ENCODE measurements at regions not wholly inside any gene's neighbourhood (a gene's known extent, or its start where the extent isn't known, plus 50 kb on each side); places are given as distances from the start of the nearest gene placed in this dataset.

DNA sequence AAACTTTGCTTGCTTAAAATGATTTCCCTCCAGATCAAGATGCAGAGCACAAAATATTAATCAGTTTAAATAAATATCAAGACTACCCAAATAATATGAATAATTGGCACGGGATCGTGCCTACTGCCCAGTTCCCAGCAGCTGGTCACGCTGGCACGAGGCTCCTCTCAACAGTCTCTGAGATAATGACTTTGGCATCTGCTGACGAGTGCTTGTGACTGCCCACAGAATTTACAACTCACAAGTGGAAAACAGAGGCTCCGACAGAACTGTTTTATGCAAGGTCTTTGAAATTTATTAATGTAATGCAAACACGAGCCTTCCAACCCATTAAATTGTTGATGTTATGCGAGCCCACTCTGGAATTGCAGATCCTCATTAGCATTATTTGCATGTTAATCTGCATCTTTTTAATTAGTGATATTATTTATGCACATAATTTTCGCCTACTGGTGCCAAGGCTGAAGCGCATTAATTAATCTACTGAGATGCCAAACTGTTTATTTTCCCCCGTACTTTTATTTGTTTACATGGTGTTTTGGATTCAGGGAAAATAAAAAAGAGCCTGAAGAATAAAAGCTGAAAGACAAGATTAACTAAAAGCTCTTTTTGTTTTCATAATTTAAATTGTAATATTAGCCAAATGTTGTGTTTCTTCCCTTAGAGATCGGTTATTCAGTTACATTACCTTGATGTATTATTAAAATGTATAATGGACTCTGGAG, 369.3 kb upstream of the IRX1 start:
- Histone ChIP-seq H3K9me3 (ENCODE audit: control insufficient read depth, insufficient read depth, low read depth, low read length) (no peaks in the 10 kb centered on the region), H3K27ac (ENCODE audit: low read length) (no peak overlapping the region), H3K4me1 (ENCODE audit: control insufficient read depth, insufficient read depth, low read length) (no peaks in the 10 kb centered on the region), H3K36me3 (ENCODE audit: control insufficient read depth, insufficient read depth, low read length) (no peaks in the 10 kb centered on the region), H3K27me3 (ENCODE audit: control insufficient read depth, insufficient read depth, low read length) (no peaks in the 10 kb centered on the region), H3K4me3 (ENCODE audit: low read depth in 2 of 2, low read length in 2 of 2) (no peak overlapping the region)
- no TSS peak for BruUV-seq (replicated peaks)
- ChIA-PET CTCF (no interaction called here), POLR2A (no interaction called here)
- ATAC-seq (no peak), DNase-seq (ENCODE audit: low read depth, low spot score) (no peak)
- TF ChIP-seq, protein P1, sequence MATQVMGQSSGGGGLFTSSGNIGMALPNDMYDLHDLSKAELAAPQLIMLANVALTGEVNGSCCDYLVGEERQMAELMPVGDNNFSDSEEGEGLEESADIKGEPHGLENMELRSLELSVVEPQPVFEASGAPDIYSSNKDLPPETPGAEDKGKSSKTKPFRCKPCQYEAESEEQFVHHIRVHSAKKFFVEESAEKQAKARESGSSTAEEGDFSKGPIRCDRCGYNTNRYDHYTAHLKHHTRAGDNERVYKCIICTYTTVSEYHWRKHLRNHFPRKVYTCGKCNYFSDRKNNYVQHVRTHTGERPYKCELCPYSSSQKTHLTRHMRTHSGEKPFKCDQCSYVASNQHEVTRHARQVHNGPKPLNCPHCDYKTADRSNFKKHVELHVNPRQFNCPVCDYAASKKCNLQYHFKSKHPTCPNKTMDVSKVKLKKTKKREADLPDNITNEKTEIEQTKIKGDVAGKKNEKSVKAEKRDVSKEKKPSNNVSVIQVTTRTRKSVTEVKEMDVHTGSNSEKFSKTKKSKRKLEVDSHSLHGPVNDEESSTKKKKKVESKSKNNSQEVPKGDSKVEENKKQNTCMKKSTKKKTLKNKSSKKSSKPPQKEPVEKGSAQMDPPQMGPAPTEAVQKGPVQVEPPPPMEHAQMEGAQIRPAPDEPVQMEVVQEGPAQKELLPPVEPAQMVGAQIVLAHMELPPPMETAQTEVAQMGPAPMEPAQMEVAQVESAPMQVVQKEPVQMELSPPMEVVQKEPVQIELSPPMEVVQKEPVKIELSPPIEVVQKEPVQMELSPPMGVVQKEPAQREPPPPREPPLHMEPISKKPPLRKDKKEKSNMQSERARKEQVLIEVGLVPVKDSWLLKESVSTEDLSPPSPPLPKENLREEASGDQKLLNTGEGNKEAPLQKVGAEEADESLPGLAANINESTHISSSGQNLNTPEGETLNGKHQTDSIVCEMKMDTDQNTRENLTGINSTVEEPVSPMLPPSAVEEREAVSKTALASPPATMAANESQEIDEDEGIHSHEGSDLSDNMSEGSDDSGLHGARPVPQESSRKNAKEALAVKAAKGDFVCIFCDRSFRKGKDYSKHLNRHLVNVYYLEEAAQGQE (IDR thresholded peaks at IDR 0.05; ENCODE audit: insufficient read depth in 1 of 2, low read depth in 2 of 2, low read length in 1 of 2), result no peak
- TF ChIP-seq POLR2AphosphoS5 (IDR thresholded peaks at IDR 0.05; ENCODE audit: low read depth, low read length) (no peak), TCF7L2 (IDR thresholded peaks at IDR 0.05; ENCODE audit: low read depth, low read length) (no peak), SIN3A (IDR thresholded peaks at IDR 0.05; ENCODE audit: borderline replicate concordance, insufficient read depth, low read depth, low read length) (no peak)
- TF ChIP-seq, protein P2, sequence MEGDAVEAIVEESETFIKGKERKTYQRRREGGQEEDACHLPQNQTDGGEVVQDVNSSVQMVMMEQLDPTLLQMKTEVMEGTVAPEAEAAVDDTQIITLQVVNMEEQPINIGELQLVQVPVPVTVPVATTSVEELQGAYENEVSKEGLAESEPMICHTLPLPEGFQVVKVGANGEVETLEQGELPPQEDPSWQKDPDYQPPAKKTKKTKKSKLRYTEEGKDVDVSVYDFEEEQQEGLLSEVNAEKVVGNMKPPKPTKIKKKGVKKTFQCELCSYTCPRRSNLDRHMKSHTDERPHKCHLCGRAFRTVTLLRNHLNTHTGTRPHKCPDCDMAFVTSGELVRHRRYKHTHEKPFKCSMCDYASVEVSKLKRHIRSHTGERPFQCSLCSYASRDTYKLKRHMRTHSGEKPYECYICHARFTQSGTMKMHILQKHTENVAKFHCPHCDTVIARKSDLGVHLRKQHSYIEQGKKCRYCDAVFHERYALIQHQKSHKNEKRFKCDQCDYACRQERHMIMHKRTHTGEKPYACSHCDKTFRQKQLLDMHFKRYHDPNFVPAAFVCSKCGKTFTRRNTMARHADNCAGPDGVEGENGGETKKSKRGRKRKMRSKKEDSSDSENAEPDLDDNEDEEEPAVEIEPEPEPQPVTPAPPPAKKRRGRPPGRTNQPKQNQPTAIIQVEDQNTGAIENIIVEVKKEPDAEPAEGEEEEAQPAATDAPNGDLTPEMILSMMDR (IDR thresholded peaks at IDR 0.05), result no peak
- in situ Hi-C loops (cut with HindIII; ENCODE audit: low pct_unique_long_range_greater_than_20kb, low sequenced_read_pairs), result no loop called here
- intact Hi-C loops (cut with micrococcal nuclease; ENCODE audit: unreplicated experiment), result no loop called here

DNA sequence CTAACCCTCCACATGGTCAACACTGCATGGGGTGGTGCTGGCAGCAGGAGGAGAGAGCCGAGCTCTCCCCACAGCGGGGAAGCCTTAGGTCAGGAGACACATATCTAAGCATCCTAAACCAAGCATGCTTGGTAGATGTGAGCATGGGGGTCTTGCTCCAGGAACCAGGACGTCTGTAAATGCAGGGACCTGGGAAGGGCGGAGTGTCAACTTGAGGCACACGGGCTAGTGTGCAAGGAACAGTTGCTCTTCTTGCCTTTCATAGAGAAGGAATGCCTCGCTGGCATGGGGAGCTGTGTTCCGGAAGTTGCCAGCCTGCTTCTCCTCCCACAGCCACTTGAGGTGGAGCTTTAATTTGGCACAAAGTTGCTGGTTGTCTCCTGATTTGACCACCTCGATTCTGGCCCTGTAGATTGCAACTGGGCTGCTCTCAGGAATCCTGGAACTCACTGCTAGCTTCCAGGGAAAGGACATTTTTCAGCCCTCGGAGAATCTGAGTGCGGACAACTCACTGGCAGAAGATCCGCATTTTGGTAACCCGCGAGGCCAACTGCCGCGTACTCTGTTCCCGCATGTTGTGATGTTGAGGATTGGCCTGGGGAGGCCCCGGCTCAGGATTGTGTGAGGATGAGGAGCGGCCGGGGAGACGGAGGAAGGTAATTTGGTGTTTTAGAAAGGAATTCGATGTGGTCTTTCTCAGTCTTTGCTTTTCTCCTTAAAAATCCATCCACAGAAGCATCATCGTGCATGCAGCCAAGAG, 370.3 kb upstream of the IRX1 start:
- ATAC-seq (no peak), DNase-seq (ENCODE audit: low read depth, low spot score) (no peak)
- in situ Hi-C loops (cut with HindIII; ENCODE audit: low pct_unique_long_range_greater_than_20kb, low sequenced_read_pairs), result no loop called here
- no peak overlapping the region for H3K27ac ChIP-seq (ENCODE audit: low read length)
- intact Hi-C loops (cut with micrococcal nuclease; ENCODE audit: unreplicated experiment), result no loop called here
- H3K4me3 ChIP-seq (ENCODE audit: low read depth in 2 of 2, low read length in 2 of 2), result no peak overlapping the region
- no peaks in the 10 kb centered on the region for H3K4me1 ChIP-seq (ENCODE audit: control insufficient read depth, insufficient read depth, low read length)
- H3K36me3 ChIP-seq (ENCODE audit: control insufficient read depth, insufficient read depth, low read length), result no peaks in the 10 kb centered on the region
- POLR2A ChIA-PET, result no interaction called here
- BruUV-seq (replicated peaks), result no TSS peak
- no peaks in the 10 kb centered on the region for H3K27me3 ChIP-seq (ENCODE audit: control insufficient read depth, insufficient read depth, low read length)
- CTCF ChIA-PET, result no interaction called here
- no peaks in the 10 kb centered on the region for H3K9me3 ChIP-seq (ENCODE audit: control insufficient read depth, insufficient read depth, low read depth, low read length)
- no peak for TF ChIP-seq SIN3A (IDR thresholded peaks at IDR 0.05; ENCODE audit: borderline replicate concordance, insufficient read depth, low read depth, low read length)
- TF ChIP-seq, protein P2 (IDR thresholded peaks at IDR 0.05), result no peak

Measured in Panc1 (cell line).